ENCODE measurements at regions not wholly inside any gene's neighbourhood (a gene's known extent, or its start where the extent isn't known, plus 50 kb on each side); places are given as distances from the start of the nearest gene placed in this dataset.
"Not testable (repeated sequence)": the region's sequence is repeated elsewhere in the genome, so short reads cannot be mapped to it uniquely, and the experiment has no call there.

GRCh38 chr10:51000164-51000563 is 74.1 kb upstream of the PRKG1 start:
- DNase-seq = no peak

- no peak for DNase-seq
Observed at GRCh38 chr10:51000976-51001375, 73.3 kb upstream of the PRKG1 start.

GRCh38 chr10:51001587-51001986 is 72.7 kb upstream of the PRKG1 start:
- peak; percentile 32 for DNase-seq

- DNase-seq = no peak
Observed at GRCh38 chr10:51002469-51002868, 71.8 kb upstream of the PRKG1 start.

GRCh38 chr10:51004776-51005175 is 69.5 kb upstream of the PRKG1 start:
- DNase-seq = no peak

GRCh38 chr10:51005551-51005950 is 68.7 kb upstream of the PRKG1 start:
- no peak for DNase-seq

GRCh38 chr10:51006686-51007085 is 67.6 kb upstream of the PRKG1 start:
- no peak for DNase-seq

- DNase-seq = no peak
Observed at GRCh38 chr10:51007781-51008180, 66.5 kb upstream of the PRKG1 start.

- DNase-seq = no peak
Observed at GRCh38 chr10:51008346-51008745, 65.9 kb upstream of the PRKG1 start.

- peak; percentile 6 for DNase-seq
Observed at GRCh38 chr10:51010977-51011376, 63.3 kb upstream of the PRKG1 start.

GRCh38 chr10:51012073-51012472 is 62.2 kb upstream of the PRKG1 start:
- DNase-seq = no peak

GRCh38 chr10:51014680-51015389 is 59.5 kb upstream of the PRKG1 start:
- DNase-seq = no peak

GRCh38 chr10:51015390-51015754 is 58.9 kb upstream of the PRKG1 start:
- not testable (repeated sequence) for DNase-seq

GRCh38 chr10:51020200-51020599 is 54.1 kb upstream of the PRKG1 start:
- DNase-seq = no peak

- no peak for DNase-seq
Observed at GRCh38 chr10:51022933-51023585, 51.2 kb upstream of the PRKG1 start.

- no peak for DNase-seq
Observed at GRCh38 chr10:51023636-51024035, 50.7 kb upstream of the PRKG1 start.

Data from NCI-H2227 treated with DMSO at 0.1 percent for 48 hours (cell line).